ENCODE measurements at regions not wholly inside any gene's neighbourhood (a gene's known extent, or its start where the extent isn't known, plus 50 kb on each side); places are given as distances from the start of the nearest gene placed in this dataset.

DNA sequence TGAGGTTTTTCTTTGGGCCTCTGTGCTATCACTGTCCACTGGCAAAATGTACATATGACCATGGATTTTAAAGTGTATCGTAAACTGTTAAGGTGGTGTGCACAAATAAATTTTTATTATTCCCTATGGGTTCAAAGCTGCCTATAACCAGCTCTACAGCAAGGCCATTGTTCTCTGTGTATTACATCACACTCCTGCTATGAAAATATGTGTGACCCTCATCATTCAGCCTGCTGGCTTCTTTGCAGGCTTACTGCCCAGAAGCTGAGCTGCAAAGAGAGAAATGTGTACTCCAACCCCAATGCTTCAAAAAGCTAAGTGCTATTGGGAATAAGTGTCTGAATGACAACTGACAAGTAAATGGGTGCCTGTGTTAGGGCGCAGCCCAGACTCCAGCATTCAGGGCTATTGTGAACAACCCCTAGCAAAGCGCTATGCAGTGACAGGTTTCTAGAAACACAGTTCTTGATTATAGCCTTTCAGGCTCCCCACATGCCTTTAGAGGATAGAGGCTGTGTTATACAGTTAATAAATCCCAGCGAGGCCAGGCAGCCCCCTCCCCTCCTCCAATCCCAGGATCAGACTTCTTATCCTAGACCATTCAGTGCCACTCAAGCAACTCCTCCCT lies 220.4 kb upstream of the RADX start:
- no TSS peak for BruUV-seq (replicated peaks)
- H2BK5ac ChIP-seq (ENCODE audit: low read depth, low read length, poor library complexity, severe bottlenecking), result no peak overlapping the region
- H3K9me3 ChIP-seq (ENCODE audit: control insufficient read depth, insufficient read depth, low read length), result no peaks in the 10 kb centered on the region; the same call in 1 of the 2 replicates
- no peak overlapping the region for H2AK5ac ChIP-seq (ENCODE audit: low read depth, low read length)
- peaks cover 2% of the 10 kb centered on the region; the same call in 1 of the 2 replicates for H3K27me3 ChIP-seq (ENCODE audit: control insufficient read depth, insufficient read depth, low read length)
- intact Hi-C loops (cut with micrococcal nuclease) (no loop called here), dilution Hi-C loops (cut with HindIII; ENCODE audit: low sequenced_read_pairs, unreplicated experiment) (no loop called here), in situ Hi-C loops (cut with MboI; ENCODE audit: low sequenced_read_pairs) (no loop called here)
- POLR2A ChIA-PET (ENCODE audit: unreplicated experiment), result no interaction called here
- CTCF ChIA-PET, result no interaction called here
- no peak overlapping the region for H3K23ac ChIP-seq (ENCODE audit: low read depth, low read length)
- H4K20me1 ChIP-seq (ENCODE audit: insufficient read depth, low read length), result no peaks in the 10 kb centered on the region
- no peak for DNase-seq
- no peak overlapping the region for H2AFZ ChIP-seq (replicated peaks; ENCODE audit: low read length, poor library complexity)
- no peak overlapping the region for H3K4me2 ChIP-seq (ENCODE audit: low read depth, low read length)
- no peak overlapping the region for H3K4ac ChIP-seq (ENCODE audit: low read depth, low read length)
- no peak overlapping the region for H3K56ac ChIP-seq (ENCODE audit: extremely low read depth, insufficient read depth, low read length)
- H3K36me3 ChIP-seq (ENCODE audit: control insufficient read depth, insufficient read depth, low read length), result no peaks in the 10 kb centered on the region
- no CpG with 5 or more reads among the region's 4 CpGs for WGBS, 2 experiments (ENCODE audit: extremely low coverage in 2 of 2, insufficient read length in 1 of 2)
- no peak overlapping the region for H4K5ac ChIP-seq (ENCODE audit: low read depth, low read length)
- no peak overlapping the region for H2BK15ac ChIP-seq (ENCODE audit: low read depth, low read length)
- no peak overlapping the region for H3K4me3 ChIP-seq (ENCODE audit: insufficient read depth, low read depth, low read length)
- TF ChIP-seq MAZ (IDR thresholded peaks at IDR 0.05; ENCODE audit: borderline replicate concordance, low read depth, low read length), result no peak
- no peak for TF ChIP-seq BHLHE40 (IDR thresholded peaks at IDR 0.05; ENCODE audit: low read depth, low read length)
- no peak for TF ChIP-seq RFX5 (IDR thresholded peaks at IDR 0.05; ENCODE audit: low read depth, low read length)
- TF ChIP-seq FOS (IDR thresholded peaks at IDR 0.05; ENCODE audit: low read depth, low read length), result no peak
- no peak for TF ChIP-seq CEBPB (IDR thresholded peaks at IDR 0.05; ENCODE audit: low read depth, low read length)
- TF ChIP-seq, protein P1, sequence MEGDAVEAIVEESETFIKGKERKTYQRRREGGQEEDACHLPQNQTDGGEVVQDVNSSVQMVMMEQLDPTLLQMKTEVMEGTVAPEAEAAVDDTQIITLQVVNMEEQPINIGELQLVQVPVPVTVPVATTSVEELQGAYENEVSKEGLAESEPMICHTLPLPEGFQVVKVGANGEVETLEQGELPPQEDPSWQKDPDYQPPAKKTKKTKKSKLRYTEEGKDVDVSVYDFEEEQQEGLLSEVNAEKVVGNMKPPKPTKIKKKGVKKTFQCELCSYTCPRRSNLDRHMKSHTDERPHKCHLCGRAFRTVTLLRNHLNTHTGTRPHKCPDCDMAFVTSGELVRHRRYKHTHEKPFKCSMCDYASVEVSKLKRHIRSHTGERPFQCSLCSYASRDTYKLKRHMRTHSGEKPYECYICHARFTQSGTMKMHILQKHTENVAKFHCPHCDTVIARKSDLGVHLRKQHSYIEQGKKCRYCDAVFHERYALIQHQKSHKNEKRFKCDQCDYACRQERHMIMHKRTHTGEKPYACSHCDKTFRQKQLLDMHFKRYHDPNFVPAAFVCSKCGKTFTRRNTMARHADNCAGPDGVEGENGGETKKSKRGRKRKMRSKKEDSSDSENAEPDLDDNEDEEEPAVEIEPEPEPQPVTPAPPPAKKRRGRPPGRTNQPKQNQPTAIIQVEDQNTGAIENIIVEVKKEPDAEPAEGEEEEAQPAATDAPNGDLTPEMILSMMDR (conservative IDR thresholded peaks at IDR 0.05; ENCODE audit: low read depth, low read length), result no peak
- TF ChIP-seq, protein P2, sequence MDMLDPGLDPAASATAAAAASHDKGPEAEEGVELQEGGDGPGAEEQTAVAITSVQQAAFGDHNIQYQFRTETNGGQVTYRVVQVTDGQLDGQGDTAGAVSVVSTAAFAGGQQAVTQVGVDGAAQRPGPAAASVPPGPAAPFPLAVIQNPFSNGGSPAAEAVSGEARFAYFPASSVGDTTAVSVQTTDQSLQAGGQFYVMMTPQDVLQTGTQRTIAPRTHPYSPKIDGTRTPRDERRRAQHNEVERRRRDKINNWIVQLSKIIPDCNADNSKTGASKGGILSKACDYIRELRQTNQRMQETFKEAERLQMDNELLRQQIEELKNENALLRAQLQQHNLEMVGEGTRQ (IDR thresholded peaks at IDR 0.05; ENCODE audit: low read depth, low read length), result no peak
- TF ChIP-seq MAFK (IDR thresholded peaks at IDR 0.05; ENCODE audit: low read depth, low read length), result no peak
- no peak for TF ChIP-seq CHD1 (IDR thresholded peaks at IDR 0.05; ENCODE audit: low read depth, low read length)
- no peak for TF ChIP-seq POLR2A (IDR thresholded peaks at IDR 0.05; ENCODE audit: low read depth, low read length)
- TF ChIP-seq MXI1 (IDR thresholded peaks at IDR 0.05; ENCODE audit: borderline replicate concordance, low read depth, low read length), result no peak
- no peak for TF ChIP-seq SMC3 (IDR thresholded peaks at IDR 0.05; ENCODE audit: low read depth, low read length)
- no peak for TF ChIP-seq NFE2L2 (IDR thresholded peaks at IDR 0.05; ENCODE audit: low read depth, low read length)
- no peak for TF ChIP-seq RCOR1 (IDR thresholded peaks at IDR 0.05; ENCODE audit: insufficient replicate concordance, low read length)
- TF ChIP-seq, protein P3, sequence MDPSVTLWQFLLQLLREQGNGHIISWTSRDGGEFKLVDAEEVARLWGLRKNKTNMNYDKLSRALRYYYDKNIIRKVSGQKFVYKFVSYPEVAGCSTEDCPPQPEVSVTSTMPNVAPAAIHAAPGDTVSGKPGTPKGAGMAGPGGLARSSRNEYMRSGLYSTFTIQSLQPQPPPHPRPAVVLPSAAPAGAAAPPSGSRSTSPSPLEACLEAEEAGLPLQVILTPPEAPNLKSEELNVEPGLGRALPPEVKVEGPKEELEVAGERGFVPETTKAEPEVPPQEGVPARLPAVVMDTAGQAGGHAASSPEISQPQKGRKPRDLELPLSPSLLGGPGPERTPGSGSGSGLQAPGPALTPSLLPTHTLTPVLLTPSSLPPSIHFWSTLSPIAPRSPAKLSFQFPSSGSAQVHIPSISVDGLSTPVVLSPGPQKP (IDR thresholded peaks at IDR 0.05; ENCODE audit: borderline replicate concordance, low read depth, low read length), result no peak
- no peak for TF ChIP-seq RAD21 (IDR thresholded peaks at IDR 0.05; ENCODE audit: low read length)
- no peak overlapping the region for H3K9ac ChIP-seq (ENCODE audit: low read depth, low read length)
- no peak overlapping the region for H2AK9ac ChIP-seq (replicated peaks; ENCODE audit: low read depth, low read length, poor library complexity)
- no peak overlapping the region for H3K14ac ChIP-seq (replicated peaks; ENCODE audit: low read depth, low read length)
- no peak overlapping the region for H2BK120ac ChIP-seq (ENCODE audit: low read depth, low read length)
- ATAC-seq (ENCODE audit: low read depth), result no peak
- no peaks in the 10 kb centered on the region for H3K4me1 ChIP-seq (ENCODE audit: control insufficient read depth, insufficient read depth, low read length)
- no peak overlapping the region for H3K18ac ChIP-seq (ENCODE audit: low read depth, low read length)
- no peak overlapping the region for H4K91ac ChIP-seq (ENCODE audit: insufficient read depth, low read depth, low read length)
- no peak overlapping the region for H4K8ac ChIP-seq (ENCODE audit: low read depth in 2 of 2, low read length in 2 of 2)
- H3K79me1 ChIP-seq (ENCODE audit: low read depth in 1 of 2, low read length in 2 of 2), result no peaks in the 10 kb centered on the region
- H3K27ac ChIP-seq (ENCODE audit: insufficient read depth, low read length), result no peak overlapping the region
- no peak overlapping the region for H2BK20ac ChIP-seq (ENCODE audit: low read depth, low read length)
- H3K9me1 ChIP-seq (ENCODE audit: insufficient read depth, low read length), result no peaks in the 10 kb centered on the region

All from IMR-90 (cell line).